GM18870 (cell line): ENCODE measurements at regions not wholly inside any gene's neighbourhood (a gene's known extent, or its start where the extent isn't known, plus 50 kb on each side); places are given as distances from the start of the nearest gene placed in this dataset.
"Not testable (repeated sequence)": the region's sequence is repeated elsewhere in the genome, so short reads cannot be mapped to it uniquely, and the experiment has no call there.

Source experiments
- ATAC-seq: cut with Tn5 transposase; IDR thresholded peaks from one replicate; pipeline ENCODE4 v1.9.1; 2021; ENCODE audit warnings: moderate library complexity; ENCODE audit not compliant: unreplicated experiment

DNA sequence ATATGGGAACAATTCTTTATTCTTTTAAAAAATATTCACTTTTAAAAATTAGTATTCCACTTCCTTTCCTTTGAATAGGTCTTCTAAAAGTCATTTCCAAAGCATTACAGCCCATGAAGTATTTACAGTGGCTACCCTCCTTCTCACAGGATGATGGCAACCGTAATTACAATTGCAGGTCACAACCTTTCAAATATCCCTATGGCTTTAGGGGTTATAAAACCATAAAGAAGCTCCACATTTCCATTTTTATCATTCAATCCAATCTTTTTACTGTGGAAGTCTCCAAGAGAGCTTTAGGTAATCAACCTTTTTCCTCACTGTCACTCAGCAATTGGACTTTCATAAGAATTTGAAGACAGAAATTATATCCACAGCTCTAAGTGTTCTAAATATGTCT is 488.9 kb upstream of the CA10 start:
- ATAC-seq, result no peak

DNA sequence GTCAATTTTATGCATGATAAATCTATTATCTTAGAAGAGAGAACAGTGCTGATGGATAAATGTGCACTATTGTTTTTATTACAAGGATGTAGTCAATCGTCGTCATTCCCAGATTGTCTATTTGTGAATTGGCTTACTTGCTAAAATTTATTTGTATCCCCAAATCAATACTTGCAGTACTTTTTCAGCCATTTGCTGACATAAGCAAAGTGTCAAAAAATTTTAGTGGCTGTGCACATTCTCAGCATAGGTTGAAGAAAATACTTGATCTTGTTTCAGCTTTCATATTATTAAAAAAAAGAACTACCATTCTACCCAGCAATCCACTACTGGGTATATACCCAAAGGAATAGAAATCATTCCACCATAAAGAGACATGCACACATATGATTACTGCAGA is 477.9 kb upstream of the CA10 start:
- ATAC-seq, result no peak

DNA sequence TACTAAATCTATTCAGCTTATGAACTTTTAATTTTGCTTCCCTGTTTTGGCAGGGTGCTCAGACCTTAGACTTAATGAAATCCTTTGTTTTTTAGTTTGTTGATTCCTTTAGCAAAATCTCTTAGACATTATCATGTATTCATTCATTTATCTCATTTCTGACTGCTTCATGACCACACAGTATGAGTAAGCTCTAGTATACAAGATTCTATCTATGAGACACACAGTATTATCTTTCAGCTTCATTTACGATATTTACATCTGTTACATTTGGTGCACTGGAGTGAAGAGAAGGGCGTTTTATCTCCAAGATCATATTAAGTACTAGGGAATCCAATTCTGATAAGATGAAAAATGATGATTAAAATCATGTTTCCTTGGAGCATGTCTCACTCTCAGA is 448.1 kb upstream of the CA10 start:
- no peak for ATAC-seq

DNA sequence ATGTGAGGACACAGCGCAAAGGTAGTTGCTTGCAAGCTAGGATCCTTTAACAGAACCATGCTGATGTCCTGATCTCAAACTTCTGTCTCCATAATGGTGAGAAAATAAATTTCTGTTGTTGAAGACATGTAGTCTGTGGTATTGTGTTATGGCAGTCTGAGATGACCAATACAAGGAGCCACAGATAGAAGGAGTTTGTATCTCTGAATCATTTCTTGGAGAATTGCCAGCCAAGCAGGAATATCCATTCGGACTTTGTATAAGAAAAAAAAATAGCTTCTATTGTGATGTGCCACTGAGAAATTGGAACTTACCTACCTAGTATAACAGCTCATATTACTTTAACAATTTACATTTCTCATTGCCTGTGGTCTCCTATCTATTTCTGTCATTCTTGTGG is 447.6 kb upstream of the CA10 start:
- ATAC-seq, result no peak

DNA sequence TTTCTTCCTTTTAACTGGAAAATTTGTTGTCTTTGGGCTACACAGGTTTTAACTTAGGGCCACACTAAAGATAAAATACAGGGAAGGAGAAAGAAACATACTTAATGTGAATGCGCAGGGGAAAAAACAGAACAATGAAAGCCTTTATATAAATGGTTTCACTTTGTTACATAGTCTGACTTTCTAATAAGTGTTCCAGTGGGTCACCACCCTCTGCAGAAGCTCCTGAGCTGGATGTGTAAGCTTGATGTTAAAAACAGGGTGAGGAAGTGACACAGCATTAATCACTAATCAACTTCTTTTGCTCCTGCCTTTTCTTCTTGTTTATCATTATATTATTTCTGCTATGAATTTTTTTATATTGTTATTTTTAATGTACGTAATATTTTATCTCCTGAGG is 445.6 kb upstream of the CA10 start:
- no peak for ATAC-seq

DNA sequence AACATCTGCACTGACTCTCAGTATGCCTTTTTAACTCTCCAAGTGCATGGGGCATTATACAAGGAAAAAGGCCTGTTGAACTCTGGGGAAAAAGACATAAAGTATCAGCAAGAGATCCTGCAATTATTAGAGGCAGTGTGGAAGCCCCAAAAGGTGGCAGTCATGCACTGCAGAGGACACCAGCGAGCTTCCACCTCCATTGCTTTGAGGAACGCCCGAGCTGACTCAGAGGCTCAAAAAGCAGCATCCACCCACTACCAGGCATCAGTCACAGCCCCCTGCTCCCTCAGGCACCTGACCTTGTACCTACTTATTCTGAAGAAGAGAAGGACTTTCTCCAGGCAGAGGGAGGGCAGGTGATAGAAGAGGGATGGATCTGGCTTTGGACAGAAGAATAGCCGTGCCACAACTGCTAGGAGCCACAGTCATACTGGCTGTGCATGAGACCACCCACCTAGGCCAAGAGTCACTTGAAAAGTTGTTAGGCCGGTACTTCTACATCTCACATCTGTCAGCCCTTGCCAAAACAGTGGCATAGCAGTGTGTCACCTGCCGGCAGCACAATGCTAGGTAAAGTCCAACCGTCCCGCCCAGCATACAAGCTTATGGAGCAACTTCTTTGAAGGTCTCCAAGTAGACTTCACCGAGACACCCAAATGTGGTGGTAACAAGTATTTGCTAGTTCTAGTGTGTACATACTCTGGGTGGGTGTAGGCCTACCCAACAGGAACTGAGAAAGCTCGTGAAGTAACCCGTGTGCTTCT is 439.1 kb upstream of the CA10 start:
- not testable (repeated sequence) for ATAC-seq

DNA sequence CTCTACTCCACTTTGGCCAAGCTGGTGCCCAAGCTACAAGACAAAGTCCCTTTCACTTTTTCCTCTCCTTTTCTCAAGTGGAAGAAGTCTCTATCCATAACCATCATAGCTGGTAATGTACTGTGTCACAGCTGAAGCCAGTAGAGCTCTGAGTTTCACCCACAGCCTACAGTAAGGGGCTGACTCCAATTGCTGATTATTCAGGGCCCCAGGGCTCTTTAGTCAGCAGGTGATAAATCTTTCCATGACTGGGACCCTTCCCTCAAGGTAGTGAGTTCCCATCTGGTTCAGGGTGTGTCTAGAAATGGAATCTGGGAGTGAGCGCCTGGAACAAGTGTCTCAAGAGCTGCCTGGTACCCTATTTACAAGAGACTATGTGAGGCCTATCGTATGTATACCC is 436.0 kb upstream of the CA10 start:
- no peak for ATAC-seq

DNA sequence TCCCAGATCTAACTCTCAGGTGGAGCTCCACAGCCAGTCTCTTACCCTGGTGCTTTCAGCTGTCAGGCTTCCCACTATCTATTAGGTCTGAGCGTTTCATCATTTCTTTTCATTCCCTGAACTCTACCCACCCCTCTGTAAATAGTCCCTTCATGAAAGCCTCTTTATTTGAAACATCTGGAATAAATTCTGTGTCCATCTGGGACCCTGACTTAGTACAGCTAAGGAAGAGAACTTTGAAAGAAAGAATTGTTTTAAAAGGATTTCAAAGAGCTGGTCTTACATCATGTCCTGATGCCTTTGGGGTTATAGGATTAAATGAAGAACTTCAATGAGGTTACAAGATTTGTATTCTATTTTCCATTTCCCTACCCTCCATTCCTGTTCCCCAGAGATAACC is 388.5 kb upstream of the CA10 start:
- ATAC-seq, result no peak

DNA sequence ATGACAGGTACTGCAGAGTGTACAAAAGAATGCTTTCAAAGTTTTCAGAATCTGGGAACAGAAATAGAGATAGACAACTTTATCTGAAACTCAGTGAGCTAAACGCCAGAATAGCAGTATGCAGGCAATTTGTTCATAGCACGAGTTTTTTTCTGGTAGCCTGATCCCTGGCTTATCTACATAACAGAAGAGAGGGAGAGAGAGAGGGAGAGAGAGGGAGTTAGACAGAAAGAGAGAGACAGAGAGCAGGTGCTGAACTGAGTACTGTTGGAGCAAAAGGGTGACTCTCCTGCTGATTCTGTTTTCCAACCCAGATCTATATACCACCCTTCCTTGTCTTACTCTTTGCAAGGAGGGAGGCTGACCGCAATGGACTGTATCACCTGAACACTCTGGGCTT is 388.0 kb upstream of the CA10 start:
- no peak for ATAC-seq

DNA sequence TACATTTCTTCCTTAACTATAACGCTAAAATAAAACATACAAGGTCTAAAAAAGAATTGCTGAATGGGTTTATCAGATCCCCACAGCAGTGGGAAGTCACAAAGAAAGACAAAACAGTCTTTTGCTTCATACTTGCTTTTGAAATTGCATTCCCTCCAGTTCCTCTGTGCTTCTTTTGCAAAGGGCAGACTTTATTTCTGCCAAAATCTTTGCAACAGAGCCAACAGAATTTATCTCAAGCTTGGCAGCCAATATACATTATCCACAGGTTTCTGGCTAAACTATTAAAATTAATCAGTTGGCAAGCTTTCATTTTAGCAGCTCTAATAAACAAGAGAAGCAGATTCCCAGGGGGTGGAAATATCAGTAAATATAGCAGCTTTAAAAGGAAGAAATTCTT is 378.9 kb upstream of the CA10 start:
- no peak for ATAC-seq

DNA sequence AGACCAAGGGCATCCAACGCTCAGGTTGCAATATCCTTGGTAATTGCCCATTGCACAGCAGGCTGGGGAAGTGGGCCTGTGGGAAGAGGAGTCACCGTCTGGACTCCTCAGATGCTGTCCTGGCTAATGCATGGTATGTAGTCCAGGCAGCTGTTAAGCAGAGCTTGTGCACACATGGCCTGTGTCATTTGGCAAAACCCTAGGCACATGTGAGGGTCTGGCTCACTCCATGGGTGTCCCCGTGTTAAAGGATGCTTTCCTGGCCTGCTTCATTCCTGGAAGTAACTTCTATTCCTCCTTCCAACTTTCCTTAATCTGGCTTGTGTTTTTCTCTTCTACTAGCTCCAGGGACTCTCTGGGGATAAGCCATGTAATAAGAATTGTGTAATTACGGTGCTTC is 378.0 kb upstream of the CA10 start:
- no peak for ATAC-seq

DNA sequence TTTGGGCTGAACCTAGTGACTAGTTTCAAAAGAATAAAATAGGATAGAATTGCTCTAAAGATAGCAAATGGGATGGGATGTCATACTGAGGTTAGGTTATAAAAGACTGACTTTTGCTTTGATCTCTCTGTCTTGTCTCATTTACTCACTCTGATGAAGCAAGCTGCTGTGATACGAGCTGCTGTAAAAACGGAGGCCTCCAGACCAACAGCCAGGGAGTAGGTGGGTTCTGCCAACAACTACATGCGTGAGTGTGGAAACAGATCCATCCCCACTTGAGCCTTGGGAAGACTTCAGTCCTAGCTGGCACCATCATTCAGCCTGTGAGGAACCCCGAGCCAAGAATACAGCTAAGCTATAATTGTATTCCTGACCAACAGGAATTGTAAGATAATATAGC is 373.9 kb upstream of the CA10 start:
- no peak for ATAC-seq

DNA sequence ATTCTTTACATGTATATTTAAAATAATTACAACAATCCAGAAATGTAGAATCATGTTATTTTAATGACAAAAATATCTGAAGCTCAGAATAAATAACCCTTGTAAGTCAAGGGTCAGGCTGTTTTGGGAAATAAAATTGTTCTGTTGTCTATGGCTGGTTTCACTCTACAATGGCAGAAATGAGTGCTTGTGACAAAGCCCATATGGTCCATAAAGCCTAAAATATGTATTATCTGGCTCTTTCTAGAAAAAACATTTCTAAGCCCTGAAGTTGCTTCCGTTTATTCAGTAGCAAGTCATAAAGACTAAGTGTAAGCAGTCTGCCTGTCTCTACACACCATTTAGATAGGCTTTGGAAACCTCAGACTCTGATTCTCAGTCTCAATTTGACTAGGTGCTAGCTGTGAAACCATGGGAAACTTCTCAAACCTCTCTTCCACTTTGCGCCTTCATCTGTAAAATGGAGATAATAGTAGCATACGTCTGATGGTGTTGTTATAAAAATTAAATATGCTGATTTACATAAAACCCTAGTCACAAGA is 365.7 kb upstream of the CA10 start:
- no peak for ATAC-seq

DNA sequence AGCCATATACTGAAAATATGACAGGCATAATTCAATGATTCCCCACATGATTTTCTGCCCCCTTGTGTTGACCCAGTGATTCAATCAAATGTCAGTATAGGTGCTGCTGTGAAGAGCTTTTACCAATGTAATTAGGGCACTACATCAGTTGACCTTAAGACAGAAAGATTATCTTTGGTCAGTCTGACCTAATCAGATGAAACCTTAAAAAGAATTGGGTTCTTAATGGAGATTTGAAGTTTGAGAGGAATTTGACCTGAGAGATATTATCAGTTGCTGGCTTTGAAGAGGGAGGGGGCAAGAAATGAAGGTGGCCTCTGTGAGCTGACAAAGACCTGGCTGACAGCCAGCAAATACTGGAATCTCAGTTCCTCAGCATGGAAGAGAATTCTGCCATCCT is 358.7 kb upstream of the CA10 start:
- ATAC-seq, result no peak

DNA sequence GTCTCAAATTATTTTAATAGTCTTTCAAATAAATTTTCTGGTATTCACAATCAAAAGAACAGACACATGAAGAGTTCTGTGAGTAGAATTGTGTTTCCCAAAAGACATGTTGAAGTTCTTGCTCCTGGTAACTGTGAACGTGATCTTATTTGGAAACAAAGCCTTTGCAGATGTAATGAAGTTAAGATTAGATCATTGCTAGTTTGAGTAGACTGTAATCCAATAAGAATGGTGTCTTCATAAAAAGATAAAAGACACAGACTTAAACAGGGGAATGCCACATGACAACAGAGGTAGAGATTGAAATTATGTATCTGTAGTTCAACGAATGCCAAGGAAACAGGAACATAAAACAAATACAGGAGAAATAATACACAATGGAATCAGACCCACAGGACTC is 357.4 kb upstream of the CA10 start:
- no peak for ATAC-seq

DNA sequence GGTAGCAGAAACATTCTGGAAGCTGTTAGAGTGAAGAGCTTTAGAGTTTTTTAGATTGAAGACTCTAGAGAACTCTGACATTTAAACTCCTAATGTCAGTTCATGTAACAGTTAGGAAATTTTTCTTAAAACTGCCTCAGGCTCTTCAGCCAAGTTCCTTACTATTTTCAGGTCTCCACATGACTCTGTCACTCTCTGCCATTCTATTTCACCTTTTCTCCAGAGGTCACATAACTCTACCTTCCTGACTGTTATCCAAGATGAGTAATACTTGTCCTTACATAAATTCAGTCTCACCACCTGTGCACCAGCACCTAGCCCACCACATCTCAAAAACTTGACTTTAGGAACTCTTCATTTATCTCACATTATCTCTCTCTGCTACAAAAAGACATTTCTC is 347.1 kb upstream of the CA10 start:
- ATAC-seq, result no peak

DNA sequence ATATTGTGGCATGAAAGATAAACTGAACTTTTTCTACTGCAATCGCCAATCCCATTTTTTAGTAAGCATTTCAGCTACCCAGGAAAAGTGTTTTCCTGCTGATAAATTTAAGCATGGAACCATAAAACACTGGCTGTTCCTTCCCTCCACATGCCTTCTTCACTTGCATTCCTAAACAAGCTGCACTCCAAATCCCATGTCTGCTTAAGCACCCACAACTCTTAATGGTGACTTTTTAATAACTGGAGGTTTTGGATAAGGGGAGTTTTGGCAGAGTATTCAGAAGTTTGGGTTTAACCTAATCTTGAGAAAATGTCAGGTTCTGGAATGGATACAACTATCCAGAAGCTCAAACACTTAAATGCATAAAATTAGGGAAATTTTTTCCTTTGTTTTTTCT is 345.6 kb upstream of the CA10 start:
- ATAC-seq, result no peak

DNA sequence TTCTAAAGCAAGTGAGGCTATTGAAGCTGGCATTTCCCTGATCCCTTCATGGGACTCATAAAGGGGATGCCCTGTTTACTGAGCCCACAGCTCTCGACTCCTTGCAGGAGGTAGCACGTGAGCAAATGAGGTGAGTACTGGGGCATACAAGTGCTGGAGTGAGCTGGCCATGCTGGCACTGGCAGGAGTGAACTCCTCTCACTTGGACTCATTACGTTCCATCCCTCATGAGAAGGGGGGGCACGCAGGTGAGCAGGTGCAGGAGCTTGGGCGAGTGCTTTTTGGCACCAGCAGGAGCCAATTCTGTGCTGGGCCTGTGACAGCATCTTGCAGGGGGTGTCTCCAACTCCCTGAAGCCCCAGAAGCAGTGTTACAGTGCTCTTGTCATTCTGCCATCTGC is 337.1 kb upstream of the CA10 start:
- no peak for ATAC-seq

DNA sequence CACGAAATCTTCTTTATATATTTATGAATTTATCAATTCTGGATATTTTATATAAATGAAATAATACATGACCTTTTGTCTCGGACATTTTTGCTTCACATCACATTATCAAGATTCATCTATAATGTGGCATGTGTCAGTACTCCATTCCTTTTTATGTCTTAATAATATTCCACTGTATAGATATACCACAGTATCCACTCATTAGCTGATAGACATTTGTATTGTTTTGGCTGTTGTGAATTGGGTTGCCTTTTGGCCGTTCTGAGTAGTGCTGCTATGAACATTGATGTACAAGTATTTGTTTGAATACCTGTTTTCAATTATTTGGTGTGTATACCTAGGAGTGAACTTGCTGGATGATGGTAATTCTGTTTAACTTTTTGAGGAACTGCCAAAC is 323.8 kb upstream of the CA10 start:
- no peak for ATAC-seq

DNA sequence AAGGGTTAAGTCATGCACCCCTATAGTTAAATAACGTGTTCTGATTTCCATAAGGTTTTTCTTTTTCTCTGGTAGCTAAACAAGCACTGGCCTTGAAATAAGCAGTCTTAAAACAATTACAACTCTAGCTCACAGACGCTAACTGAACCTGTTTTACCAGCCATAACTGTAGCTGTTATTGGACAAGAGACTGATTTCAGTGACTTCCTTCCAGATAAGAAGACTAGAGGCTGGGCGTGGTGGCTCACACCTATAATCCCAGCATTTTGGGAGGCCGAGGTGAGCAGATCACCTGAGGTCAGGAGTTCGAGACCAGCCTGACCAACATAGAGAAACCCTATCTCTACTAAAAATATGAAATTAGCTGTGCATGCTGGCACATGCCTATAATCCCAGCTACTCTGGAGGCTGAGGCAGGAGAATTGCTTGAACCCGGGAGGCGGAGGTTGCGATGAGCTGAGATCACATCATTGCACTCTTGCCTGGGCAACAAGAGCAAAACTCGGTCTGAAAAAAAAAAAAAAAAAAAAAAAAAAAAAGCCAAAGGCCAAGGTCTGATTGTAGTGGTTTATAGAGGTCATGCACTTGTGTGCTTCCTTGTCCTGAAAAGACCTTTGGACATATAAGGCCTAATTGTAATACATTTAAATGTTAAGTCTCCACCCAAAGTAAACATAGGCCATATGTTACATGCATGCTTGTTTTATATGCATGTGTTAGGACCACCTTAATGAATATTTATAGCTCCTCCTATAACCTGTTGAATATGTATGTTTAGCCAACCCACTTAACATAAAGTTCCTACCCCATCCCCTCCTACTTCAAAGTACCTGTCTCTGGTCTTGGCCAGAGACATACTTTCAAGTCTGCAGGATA is 319.5 kb upstream of the CA10 start:
- ATAC-seq, result no peak

DNA sequence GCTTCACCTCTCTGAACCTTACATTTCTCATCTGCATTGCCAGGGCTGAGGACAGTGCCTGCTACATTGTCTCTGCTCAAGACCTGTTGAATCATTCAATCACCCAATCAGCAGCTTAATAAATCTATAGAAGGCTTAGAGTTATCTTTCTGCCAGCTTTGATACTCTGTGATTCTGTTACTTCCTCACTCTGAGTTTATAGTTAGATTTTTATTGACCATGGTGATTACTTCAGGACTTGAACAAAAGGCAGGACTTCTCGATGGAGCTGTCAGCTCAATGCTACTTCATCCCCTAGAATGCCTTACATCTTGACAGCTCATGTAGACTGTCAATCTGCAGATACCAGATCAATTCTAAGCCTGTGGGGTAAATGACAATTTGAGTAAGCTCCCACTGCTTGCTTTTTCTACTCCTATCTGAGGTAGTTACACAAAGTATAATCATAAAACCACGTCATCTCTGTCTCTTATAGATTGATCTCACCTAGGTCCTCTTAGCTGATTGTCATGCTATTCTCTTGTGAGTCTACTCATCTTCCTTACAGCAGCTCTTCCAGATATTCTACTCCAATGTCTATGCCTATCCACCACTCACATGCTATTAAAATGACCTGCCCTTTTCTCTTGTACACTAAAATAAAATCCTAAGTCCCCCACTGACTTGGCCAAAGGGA is 318.3 kb upstream of the CA10 start:
- ATAC-seq, result no peak

DNA sequence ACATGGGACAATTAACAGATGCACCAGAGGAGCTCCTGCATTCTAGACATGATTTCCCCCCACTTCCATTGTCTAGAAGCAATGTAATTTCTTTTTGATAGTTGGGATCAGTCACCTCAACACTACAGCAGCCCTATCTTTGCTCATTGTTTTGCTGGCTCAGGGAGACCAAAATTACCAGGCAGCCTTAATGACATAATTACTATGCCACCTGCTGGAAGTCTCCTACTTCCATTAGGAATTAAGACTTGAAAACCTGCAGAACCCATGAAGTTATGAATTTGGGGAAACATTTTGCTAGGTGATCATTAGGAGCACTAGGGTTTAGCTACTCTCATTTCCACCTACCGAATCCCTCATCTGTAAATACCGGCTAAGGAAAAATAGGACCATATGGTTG is 312.0 kb upstream of the CA10 start:
- ATAC-seq, result no peak
